Stomach (tissue), 8 donors: ENCODE measurements at regions not wholly inside any gene's neighbourhood (a gene's known extent, or its start where the extent isn't known, plus 50 kb on each side); places are given as distances from the start of the nearest gene placed in this dataset.

Experiments
- DNase-seq, 2 donors: peaks; one replicate each; pipeline versions ENCODE4 v3.0.0 to v3.0.0-alpha.2; 2013 to 2019
- H3K27ac ChIP-seq, 5 donors: fragments of 200-600 bp in 4 of 5; sonication (generic) in 4 of 5; one replicate each; pipeline ENCODE4 v1.5.1; 2013 to 2019; ENCODE audit warnings: mild to moderate bottlenecking in 1 of 5, moderate library complexity in 1 of 5
- H3K27me3 ChIP-seq, 3 donors: fragments of 200-600 bp; sonication (generic); one replicate each; pipeline ENCODE4 v1.5.1; 2017 to 2019; ENCODE audit warnings: mixed run types in 1 of 3
- H3K36me3 ChIP-seq, 4 donors: fragments of 200-600 bp; sonication (generic); 1 replicate in 3 of 4; 2 replicates in 1 of 4; pipeline ENCODE4 v1.5.1; 2016 to 2019
- H3K4me1 ChIP-seq, 4 donors: fragments of 200-600 bp; sonication (generic); one replicate each; pipeline ENCODE4 v1.5.1; 2016 to 2019
- H3K4me3 ChIP-seq, 4 donors: fragments of 200-600 bp; sonication (generic) in 3 of 4; one replicate each; pipeline ENCODE4 v1.5.1; 2016 to 2019; ENCODE audit warnings: mild to moderate bottlenecking in 1 of 4
- H3K9me3 ChIP-seq, 4 donors: fragments of 200-600 bp; sonication (generic); one replicate each; pipeline ENCODE4 v1.5.1; 2016 to 2019
- EP300 ChIP-seq: sonication (generic); formaldehyde crosslinking; IDR thresholded peaks from one replicate; pipeline ENCODE4 v1.6.1; 2017; ENCODE audit warnings: antibody characterized with exemption
- POLR2A ChIP-seq, 4 donors: fragments of 450-650 bp; IDR thresholded peaks; one replicate each; pipeline ENCODE4 v1.6.1; 2016; ENCODE audit warnings: antibody characterized with exemption in 4 of 4, control low read depth in 2 of 4, mild to moderate bottlenecking in 1 of 4, moderate library complexity in 1 of 4
- POLR2AphosphoS5 ChIP-seq, 3 donors: sonication (generic); formaldehyde crosslinking; IDR thresholded peaks; one replicate each; pipeline ENCODE4 v1.6.1; 2016; ENCODE audit warnings: antibody characterized with exemption in 3 of 3
- WGBS, 5 donors: extraction: QIAGEN DNeasy Blood & Tissue Kit in 3 of 5; methylation state at CpG; one replicate each; pipeline versions ENCODE4 v1.1.5 to v1.1.7; 2013 to 2018; 5-methylcytosine and 5-hydroxymethylcytosine counted together
- intact Hi-C: fragments of 100-400 bp; cut with DNase I; formaldehyde crosslinking; loops from one replicate; pipeline ENCODE4 v1.15.1; 2023; ENCODE audit warnings: low total_unique reads
- TF ChIP-seq, protein P1 (sequence below), 7 experiments: fragments of 450-650 bp in 4 of 7; fragments of 200-600 bp in 3 of 7; sonication (generic) in 3 of 7; IDR thresholded peaks; one replicate each; pipeline ENCODE4 v1.5.1; 2016 to 2019; ENCODE audit warnings: antibody characterized with exemption in 7 of 7, control low read depth in 2 of 7, mild to moderate bottlenecking in 1 of 7
- donor health status: healthy with polysubstance abuse.
- donor health status: Bipolar disorder and iron deficiency.
- donor health status: healthy.

DNA sequence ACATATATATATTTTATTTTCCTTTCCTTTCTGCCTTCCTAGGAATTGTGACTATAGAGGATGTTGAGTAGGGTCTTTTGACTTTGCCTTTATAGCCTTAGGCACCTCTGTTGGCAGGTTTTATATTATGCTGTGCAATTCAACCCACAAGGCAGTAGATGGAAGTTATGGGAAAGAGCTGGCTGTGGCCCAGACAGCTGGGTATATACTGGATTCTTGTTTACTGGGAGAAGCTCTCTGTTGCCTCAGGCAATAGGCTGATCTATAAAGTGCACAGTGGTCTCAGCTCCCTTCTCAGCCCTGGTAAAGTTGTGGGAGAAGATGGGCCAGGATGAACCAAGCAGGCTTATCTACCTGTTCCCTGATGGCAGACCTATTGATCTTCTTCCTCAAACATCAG is 342.0 kb downstream of the GBA3 start:
- Histone ChIP-seq H3K27me3 (no peaks in the 10 kb centered on the region), H3K36me3 (no peaks in the 10 kb centered on the region), H3K9me3 (no peaks in the 10 kb centered on the region), H3K27ac (no peak overlapping the region), H3K4me1 (no peaks in the 10 kb centered on the region), H3K4me3 (no peak overlapping the region)
- intact Hi-C loops: no loop called here
- TF ChIP-seq POLR2A (IDR thresholded peaks at IDR 0.05): no peak
- no peak for TF ChIP-seq EP300
- TF ChIP-seq POLR2AphosphoS5 (IDR thresholded peaks at IDR 0.05): no peak
- TF ChIP-seq, protein P1, sequence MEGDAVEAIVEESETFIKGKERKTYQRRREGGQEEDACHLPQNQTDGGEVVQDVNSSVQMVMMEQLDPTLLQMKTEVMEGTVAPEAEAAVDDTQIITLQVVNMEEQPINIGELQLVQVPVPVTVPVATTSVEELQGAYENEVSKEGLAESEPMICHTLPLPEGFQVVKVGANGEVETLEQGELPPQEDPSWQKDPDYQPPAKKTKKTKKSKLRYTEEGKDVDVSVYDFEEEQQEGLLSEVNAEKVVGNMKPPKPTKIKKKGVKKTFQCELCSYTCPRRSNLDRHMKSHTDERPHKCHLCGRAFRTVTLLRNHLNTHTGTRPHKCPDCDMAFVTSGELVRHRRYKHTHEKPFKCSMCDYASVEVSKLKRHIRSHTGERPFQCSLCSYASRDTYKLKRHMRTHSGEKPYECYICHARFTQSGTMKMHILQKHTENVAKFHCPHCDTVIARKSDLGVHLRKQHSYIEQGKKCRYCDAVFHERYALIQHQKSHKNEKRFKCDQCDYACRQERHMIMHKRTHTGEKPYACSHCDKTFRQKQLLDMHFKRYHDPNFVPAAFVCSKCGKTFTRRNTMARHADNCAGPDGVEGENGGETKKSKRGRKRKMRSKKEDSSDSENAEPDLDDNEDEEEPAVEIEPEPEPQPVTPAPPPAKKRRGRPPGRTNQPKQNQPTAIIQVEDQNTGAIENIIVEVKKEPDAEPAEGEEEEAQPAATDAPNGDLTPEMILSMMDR (IDR thresholded peaks at IDR 0.05): no peak
- DNase-seq: no peak

DNA sequence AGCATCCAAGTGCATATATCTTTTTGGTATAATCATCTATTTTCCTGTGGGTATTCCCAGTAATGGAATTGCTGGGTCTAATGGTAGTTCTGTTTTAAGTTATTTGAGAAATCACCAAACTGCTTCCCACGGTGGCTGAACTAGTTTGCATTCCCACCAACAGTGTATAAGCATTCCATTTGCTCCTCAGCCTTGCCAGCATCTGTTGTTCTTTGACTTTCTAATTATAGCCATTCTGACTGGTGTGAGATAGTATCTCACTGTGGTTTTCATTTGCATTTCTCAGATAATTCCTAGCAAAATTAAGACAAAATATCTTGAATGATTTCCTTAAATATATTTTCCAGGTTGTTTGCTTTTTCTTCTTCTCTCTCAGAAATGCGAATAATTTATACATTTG is 341.1 kb downstream of the GBA3 start:
- Histone ChIP-seq H3K36me3 (no peaks in the 10 kb centered on the region), H3K4me1 (no peaks in the 10 kb centered on the region), H3K4me3 (no peak overlapping the region), H3K9me3 (no peaks in the 10 kb centered on the region), H3K27ac (no peak overlapping the region), H3K27me3 (no peaks in the 10 kb centered on the region)
- WGBS, 5 donors: 65 to 77% (median 67%) methylated on average over 2 of the region's 2 CpGs
- intact Hi-C loops: no loop called here
- DNase-seq: no peak
- TF ChIP-seq POLR2AphosphoS5 (IDR thresholded peaks at IDR 0.05): no peak
- no peak for TF ChIP-seq EP300
- TF ChIP-seq, protein P1 (IDR thresholded peaks at IDR 0.05): no peak
- TF ChIP-seq POLR2A (IDR thresholded peaks at IDR 0.05): no peak

DNA sequence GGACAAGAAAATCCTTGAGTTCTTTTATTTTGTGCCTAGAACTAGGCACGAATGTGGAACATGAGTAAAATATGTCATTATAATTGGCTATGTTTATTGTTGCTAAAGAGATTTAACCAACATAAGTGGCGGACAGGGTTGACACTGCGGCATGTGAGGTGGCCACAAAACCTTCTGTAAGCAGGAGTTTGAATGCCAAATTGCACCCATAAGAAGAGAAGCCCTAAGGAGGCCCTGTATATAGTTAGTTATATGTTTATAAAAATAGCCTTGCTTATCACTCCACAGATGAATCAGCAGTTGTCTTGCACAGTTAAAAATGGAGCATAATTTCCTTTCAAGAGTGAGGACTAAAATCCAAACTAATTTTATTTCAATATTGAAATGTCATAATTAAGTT is 336.1 kb downstream of the GBA3 start:
- 73 to 93% (median 78%) methylated on average over 3 of the region's 3 CpGs for WGBS, 5 donors
- TF ChIP-seq POLR2AphosphoS5 (IDR thresholded peaks at IDR 0.05) (no peak), EP300 (no peak), POLR2A (IDR thresholded peaks at IDR 0.05) (no peak)
- TF ChIP-seq, protein P1 (IDR thresholded peaks at IDR 0.05): no peak
- DNase-seq: no peak
- Histone ChIP-seq H3K27me3 (no peaks in the 10 kb centered on the region), H3K27ac (no peak overlapping the region), H3K36me3 (no peaks in the 10 kb centered on the region), H3K4me1 (no peaks in the 10 kb centered on the region), H3K4me3 (no peak overlapping the region), H3K9me3 (no peaks in the 10 kb centered on the region)
- intact Hi-C loops: no loop called here

DNA sequence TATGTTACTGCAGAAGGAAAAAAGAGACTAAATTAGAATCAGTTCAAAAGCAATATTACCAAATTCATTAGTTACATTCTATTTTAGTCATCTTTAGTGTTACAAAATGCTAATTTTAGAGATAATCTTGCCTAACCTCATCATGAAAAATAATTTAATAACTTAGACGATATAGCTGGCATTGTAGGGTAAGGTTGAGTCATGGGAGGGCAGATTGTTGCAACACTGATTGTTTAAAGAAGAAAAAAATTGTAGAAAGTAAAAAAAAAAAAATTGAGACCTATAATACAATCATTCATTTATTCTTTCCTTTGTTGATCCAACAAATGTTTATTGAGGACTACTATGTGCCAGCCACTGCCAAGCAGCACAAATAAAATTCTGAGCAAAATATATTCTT is 330.9 kb downstream of the GBA3 start:
- no peaks in the 10 kb centered on the region for H3K27me3 ChIP-seq
- intact Hi-C loops: no loop called here
- TF ChIP-seq EP300: no peak
- TF ChIP-seq, protein P1 (IDR thresholded peaks at IDR 0.05): no peak
- no peak for TF ChIP-seq POLR2A (IDR thresholded peaks at IDR 0.05)
- no peak for TF ChIP-seq POLR2AphosphoS5 (IDR thresholded peaks at IDR 0.05)
- H3K9me3 ChIP-seq: no peaks in the 10 kb centered on the region
- H3K4me3 ChIP-seq: no peak overlapping the region
- 8 to 51% (median 30%) methylated on average over 1 of the region's 1 CpG for WGBS, 5 donors
- H3K36me3 ChIP-seq: no peaks in the 10 kb centered on the region
- DNase-seq: no peak
- H3K27ac ChIP-seq: no peak overlapping the region
- no peaks in the 10 kb centered on the region for H3K4me1 ChIP-seq

GRCh38 chr4:23023121-23023520 is 330.4 kb downstream of the GBA3 start:
- Histone ChIP-seq H3K4me1 (no peaks in the 10 kb centered on the region), H3K9me3 (no peaks in the 10 kb centered on the region), H3K4me3 (no peak overlapping the region), H3K36me3 (no peaks in the 10 kb centered on the region), H3K27me3 (no peaks in the 10 kb centered on the region), H3K27ac (no peak overlapping the region)
- TF ChIP-seq POLR2AphosphoS5 (IDR thresholded peaks at IDR 0.05): no peak
- TF ChIP-seq, protein P1 (IDR thresholded peaks at IDR 0.05): no peak
- TF ChIP-seq POLR2A (IDR thresholded peaks at IDR 0.05): no peak
- TF ChIP-seq EP300: no peak
- intact Hi-C loops: no loop called here
- no peak for DNase-seq
